Astrocyte (in vitro differentiated cells and primary cell): ENCODE measurements at regions not wholly inside any gene's neighbourhood (a gene's known extent, or its start where the extent isn't known, plus 50 kb on each side); places are given as distances from the start of the nearest gene placed in this dataset.
"Not testable (repeated sequence)": the region's sequence is repeated elsewhere in the genome, so short reads cannot be mapped to it uniquely, and the experiment has no call there.

ENCODE experiments used
- DNase-seq: peaks from one replicate; pipeline ENCODE4 v3.0.0-alpha.2; 2010; ENCODE audit warnings: low read depth
- FAIRE-seq: peaks from 2 replicates; lab custom pipeline; 2011; peaks lifted over from hg19 to GRCh38; lab: Jason Lieb, UNC
- H2AFZ ChIP-seq: 2 replicates; pipeline ENCODE4 v1.6.0; 2012; ENCODE audit warnings: low read depth, low read length, inconsistent platforms
- H3K27ac ChIP-seq: 2 replicates; pipeline ENCODE4 v1.5.1; 2011; ENCODE audit warnings: low read depth, low read length, inconsistent platforms
- H3K27me3 ChIP-seq: 2 replicates; pipeline ENCODE4 v1.6.0; 2011; ENCODE audit warnings: low read length, inconsistent platforms; ENCODE audit not compliant: insufficient read depth
- H3K36me3 ChIP-seq: 2 replicates; pipeline ENCODE4 v1.5.1; 2011; ENCODE audit warnings: low read length, inconsistent platforms; ENCODE audit not compliant: insufficient read depth
- H3K4me1 ChIP-seq: 2 replicates; pipeline ENCODE4 v1.5.1; 2011; ENCODE audit warnings: low read length, inconsistent platforms; ENCODE audit not compliant: insufficient read depth
- H3K4me2 ChIP-seq: 2 replicates; pipeline ENCODE4 v1.6.0; 2012; ENCODE audit warnings: low read length, inconsistent platforms
- H3K4me3 ChIP-seq: 2 replicates; pipeline ENCODE4 v1.5.1; 2011; ENCODE audit warnings: low read depth, mild to moderate bottlenecking, low read length, inconsistent platforms; ENCODE audit not compliant: insufficient read depth
- H3K79me2 ChIP-seq: 2 replicates; pipeline ENCODE4 v1.6.0; 2012; ENCODE audit warnings: mild to moderate bottlenecking, low read length, inconsistent platforms; ENCODE audit not compliant: insufficient read depth
- H3K9ac ChIP-seq: 2 replicates; pipeline ENCODE4 v1.6.0; 2012; ENCODE audit warnings: mild to moderate bottlenecking, low read length, inconsistent platforms
- H3K9me3 ChIP-seq: 2 replicates; pipeline ENCODE4 v1.5.1; 2012; ENCODE audit warnings: low read depth, mild to moderate bottlenecking, low read length, inconsistent platforms; ENCODE audit not compliant: insufficient read depth
- H4K20me1 ChIP-seq: 2 replicates; pipeline ENCODE4 v1.6.0; 2012; ENCODE audit warnings: low read length, inconsistent platforms; ENCODE audit not compliant: insufficient read depth
- H3K27ac Mint-ChIP-seq: one replicate; pipeline ENCODE4 v1.8.0; 2021; ENCODE audit warnings: mild to moderate bottlenecking, mixed read lengths; ENCODE audit not compliant: unreplicated experiment
- H3K27me3 Mint-ChIP-seq: one replicate; pipeline ENCODE4 v1.8.0; 2021; ENCODE audit warnings: low read depth, mixed read lengths; ENCODE audit not compliant: unreplicated experiment
- H3K36me3 Mint-ChIP-seq: one replicate; pipeline ENCODE4 v1.8.0; 2021; ENCODE audit warnings: low read depth, mixed read lengths; ENCODE audit not compliant: unreplicated experiment
- H3K4me1 Mint-ChIP-seq: one replicate; pipeline ENCODE4 v1.8.0; 2021; ENCODE audit warnings: low read depth, mixed read lengths; ENCODE audit not compliant: unreplicated experiment
- H3K4me3 Mint-ChIP-seq: one replicate; pipeline ENCODE4 v1.8.0; 2021; ENCODE audit warnings: mild to moderate bottlenecking, moderate library complexity, mixed read lengths; ENCODE audit not compliant: unreplicated experiment
- H3K9me3 Mint-ChIP-seq: one replicate; pipeline ENCODE4 v1.8.0; 2021; ENCODE audit warnings: mild to moderate bottlenecking, mixed read lengths; ENCODE audit not compliant: unreplicated experiment
- EZH2 ChIP-seq: IDR thresholded peaks from 2 replicates; pipeline ENCODE4 v1.6.1; 2012; ENCODE audit warnings: mild to moderate bottlenecking, low read length, inconsistent platforms; ENCODE audit not compliant: insufficient read depth
- TF ChIP-seq, protein P1 (sequence below): IDR thresholded peaks from 2 replicates; pipeline ENCODE4 v1.5.1; 2011; ENCODE audit warnings: low read depth, mild to moderate bottlenecking, inconsistent platforms, low read length, moderate library complexity; ENCODE audit not compliant: insufficient read depth

DNA sequence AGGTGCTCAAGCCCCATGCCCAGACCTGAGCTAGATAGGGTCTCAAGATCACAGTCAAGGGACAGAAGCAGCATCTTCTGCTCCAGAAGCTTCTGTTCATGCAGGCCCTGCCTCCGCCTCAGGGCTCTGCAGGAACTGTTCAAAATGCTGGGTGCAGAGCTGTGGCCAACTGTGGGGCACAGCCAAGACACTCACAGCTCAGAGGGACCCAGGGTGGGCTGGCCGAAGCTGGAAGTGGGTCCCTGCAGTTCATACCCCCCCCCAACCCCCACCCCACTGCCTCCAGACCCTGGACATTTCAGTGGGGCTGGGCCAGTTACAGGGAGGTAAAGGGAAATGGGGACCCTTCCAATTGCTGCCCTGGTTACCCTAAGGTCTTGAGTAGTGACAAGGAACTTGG lies 129.0 kb downstream of the CRYBB2 start:
- DNase-seq (no peak), FAIRE-seq (no peak)
- H4K20me1 ChIP-seq: no peaks in the 10 kb centered on the region
- H3K27me3 ChIP-seq: no peaks in the 10 kb centered on the region
- Mint-ChIP-seq H3K4me3 (no peak overlapping the region), H3K27ac (no peak overlapping the region), H3K27me3 (no peaks in the 10 kb centered on the region), H3K36me3 (peaks cover 27% of the 10 kb centered on the region), H3K9me3 (peaks cover 18% of the 10 kb centered on the region), H3K4me1 (peaks cover 11% of the 10 kb centered on the region)
- no peaks in the 10 kb centered on the region for H3K79me2 ChIP-seq
- no peak overlapping the region for H3K4me2 ChIP-seq
- H3K9ac ChIP-seq: no peak overlapping the region
- TF ChIP-seq, protein P1, sequence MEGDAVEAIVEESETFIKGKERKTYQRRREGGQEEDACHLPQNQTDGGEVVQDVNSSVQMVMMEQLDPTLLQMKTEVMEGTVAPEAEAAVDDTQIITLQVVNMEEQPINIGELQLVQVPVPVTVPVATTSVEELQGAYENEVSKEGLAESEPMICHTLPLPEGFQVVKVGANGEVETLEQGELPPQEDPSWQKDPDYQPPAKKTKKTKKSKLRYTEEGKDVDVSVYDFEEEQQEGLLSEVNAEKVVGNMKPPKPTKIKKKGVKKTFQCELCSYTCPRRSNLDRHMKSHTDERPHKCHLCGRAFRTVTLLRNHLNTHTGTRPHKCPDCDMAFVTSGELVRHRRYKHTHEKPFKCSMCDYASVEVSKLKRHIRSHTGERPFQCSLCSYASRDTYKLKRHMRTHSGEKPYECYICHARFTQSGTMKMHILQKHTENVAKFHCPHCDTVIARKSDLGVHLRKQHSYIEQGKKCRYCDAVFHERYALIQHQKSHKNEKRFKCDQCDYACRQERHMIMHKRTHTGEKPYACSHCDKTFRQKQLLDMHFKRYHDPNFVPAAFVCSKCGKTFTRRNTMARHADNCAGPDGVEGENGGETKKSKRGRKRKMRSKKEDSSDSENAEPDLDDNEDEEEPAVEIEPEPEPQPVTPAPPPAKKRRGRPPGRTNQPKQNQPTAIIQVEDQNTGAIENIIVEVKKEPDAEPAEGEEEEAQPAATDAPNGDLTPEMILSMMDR: no peak
- TF ChIP-seq EZH2: no peak
- H3K9me3 ChIP-seq: no peaks in the 10 kb centered on the region
- H3K27ac ChIP-seq: no peak overlapping the region
- H3K4me1 ChIP-seq: no peaks in the 10 kb centered on the region
- H3K4me3 ChIP-seq: no peak overlapping the region
- H2AFZ ChIP-seq: no peak overlapping the region
- H3K36me3 ChIP-seq: no peaks in the 10 kb centered on the region

- not testable (repeated sequence) for H2AFZ ChIP-seq, H3K9ac ChIP-seq, FAIRE-seq, H3K36me3 ChIP-seq, H4K20me1 ChIP-seq, H3K4me1 ChIP-seq, H3K4me3 ChIP-seq, H3K4me2 ChIP-seq, H3K27me3 ChIP-seq, DNase-seq, H3K79me2 ChIP-seq, H3K4me3 Mint-ChIP-seq, H3K27ac ChIP-seq, H3K27ac Mint-ChIP-seq, H3K27me3 Mint-ChIP-seq, H3K9me3 ChIP-seq
- Mint-ChIP-seq H3K36me3 (peaks cover 30% of the 10 kb centered on the region), H3K9me3 (peaks cover 13% of the 10 kb centered on the region), H3K4me1 (peaks cover 11% of the 10 kb centered on the region)
These were observed 129.6 kb downstream of the CRYBB2 start for GRCh38 chr22:25348996-25349395.

DNA sequence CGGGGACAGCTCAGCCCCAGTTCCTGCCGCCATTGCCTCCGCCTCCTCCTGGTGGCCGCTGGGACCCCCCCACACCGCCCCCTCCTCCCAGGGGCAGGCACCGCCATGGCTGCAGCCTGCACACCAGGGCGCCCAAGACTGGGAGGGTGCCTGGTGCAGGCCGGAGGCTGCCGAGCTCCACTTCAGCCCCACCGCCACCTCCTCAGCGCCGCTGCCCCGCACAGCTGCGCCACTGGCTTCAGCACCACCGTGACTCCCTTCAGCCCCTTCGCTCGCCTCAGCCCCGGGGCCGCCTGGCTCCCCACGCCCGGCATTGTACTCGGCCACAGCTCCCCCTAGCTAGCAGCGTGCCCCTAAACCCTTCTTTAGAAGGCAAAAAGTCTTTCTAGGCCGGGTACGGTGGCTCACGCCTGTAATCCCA lies 131.1 kb downstream of the CRYBB2 start:
- Histone ChIP-seq H4K20me1 (no peaks in the 10 kb centered on the region), H3K4me3 (no peak overlapping the region), H3K36me3 (peaks cover 4% of the 10 kb centered on the region), H2AFZ (no peak overlapping the region), H3K27ac (no peak overlapping the region), H3K79me2 (no peaks in the 10 kb centered on the region), H3K4me2 (no peak overlapping the region), H3K4me1 (no peaks in the 10 kb centered on the region), H3K9ac (no peak overlapping the region), H3K27me3 (no peaks in the 10 kb centered on the region), H3K9me3 (no peaks in the 10 kb centered on the region)
- peaks cover 11% of the 10 kb centered on the region for H3K4me1 Mint-ChIP-seq
- TF ChIP-seq, protein P1: no peak
- TF ChIP-seq EZH2: no peak
- peaks cover 11% of the 10 kb centered on the region for H3K9me3 Mint-ChIP-seq
- no peak for DNase-seq
- peaks cover 30% of the 10 kb centered on the region for H3K36me3 Mint-ChIP-seq
- no peak for FAIRE-seq
- H3K27me3 Mint-ChIP-seq: no peaks in the 10 kb centered on the region
- H3K4me3 Mint-ChIP-seq: no peak overlapping the region
- no peak overlapping the region for H3K27ac Mint-ChIP-seq
